Keratinocyte (primary cell): ENCODE measurements at regions not wholly inside any gene's neighbourhood (a gene's known extent, or its start where the extent isn't known, plus 50 kb on each side); places are given as distances from the start of the nearest gene placed in this dataset.

ENCODE experiments used
- CTCF ChIP-seq, 3 experiments: IDR thresholded peaks in 1 of 3; conservative IDR thresholded peaks in 1 of 3; optimal IDR thresholded peaks in 1 of 3; 2 replicates in 2 of 3; 3 replicates in 1 of 3; pipeline versions ENCODE3 to v1.5.1; 2011; ENCODE audit warnings: low read length in 3 of 3, mild to moderate bottlenecking in 3 of 3, moderate library complexity in 2 of 3, control low read depth in 1 of 3, inconsistent platforms in 1 of 3; ENCODE audit not compliant: insufficient read depth in 2 of 3; ENCODE audit errors: extremely low read depth in 1 of 3
- EZH2 ChIP-seq: IDR thresholded peaks from one replicate; pipeline ENCODE4 v1.6.1; 2012; ENCODE audit warnings: inconsistent platforms, mild to moderate bottlenecking, low read length, moderate library complexity

GRCh38 chr6:67680297-67680932 is 954.7 kb upstream of the ADGRB3 start:
- TF ChIP-seq EZH2 (no peak), CTCF (optimal IDR thresholded peaks at IDR 0.05 in 1 of 3, IDR thresholded peaks at IDR 0.05 in 1 of 3, conservative IDR thresholded peaks at IDR 0.05 in 1 of 3; ENCODE audit: extremely low read depth in 1 of 3, insufficient read depth in 2 of 3, low read length in 3 of 3) (no peak)
